ENCODE measurements at regions not wholly inside any gene's neighbourhood (a gene's known extent, or its start where the extent isn't known, plus 50 kb on each side); places are given as distances from the start of the nearest gene placed in this dataset.

DNA sequence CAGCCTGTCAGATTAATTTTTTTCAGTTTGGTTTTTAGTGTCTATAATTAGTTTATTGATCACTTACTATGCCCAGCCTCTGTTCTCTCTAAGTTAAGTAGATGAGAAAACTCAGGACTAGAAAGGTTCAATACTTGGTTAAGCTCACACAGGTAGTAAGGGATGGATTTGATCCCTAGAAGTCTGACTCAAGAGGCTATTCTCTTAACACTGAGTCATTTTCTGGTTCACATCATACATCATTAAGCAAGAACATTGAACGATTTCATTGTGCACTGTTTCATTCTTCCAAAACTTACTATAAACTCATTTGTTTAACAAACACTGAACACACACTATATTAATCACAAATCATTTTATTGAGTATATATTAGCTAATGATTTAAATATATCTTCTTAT lies 54.1 kb upstream of the SLC38A11 start:
- TF ChIP-seq, protein P1, sequence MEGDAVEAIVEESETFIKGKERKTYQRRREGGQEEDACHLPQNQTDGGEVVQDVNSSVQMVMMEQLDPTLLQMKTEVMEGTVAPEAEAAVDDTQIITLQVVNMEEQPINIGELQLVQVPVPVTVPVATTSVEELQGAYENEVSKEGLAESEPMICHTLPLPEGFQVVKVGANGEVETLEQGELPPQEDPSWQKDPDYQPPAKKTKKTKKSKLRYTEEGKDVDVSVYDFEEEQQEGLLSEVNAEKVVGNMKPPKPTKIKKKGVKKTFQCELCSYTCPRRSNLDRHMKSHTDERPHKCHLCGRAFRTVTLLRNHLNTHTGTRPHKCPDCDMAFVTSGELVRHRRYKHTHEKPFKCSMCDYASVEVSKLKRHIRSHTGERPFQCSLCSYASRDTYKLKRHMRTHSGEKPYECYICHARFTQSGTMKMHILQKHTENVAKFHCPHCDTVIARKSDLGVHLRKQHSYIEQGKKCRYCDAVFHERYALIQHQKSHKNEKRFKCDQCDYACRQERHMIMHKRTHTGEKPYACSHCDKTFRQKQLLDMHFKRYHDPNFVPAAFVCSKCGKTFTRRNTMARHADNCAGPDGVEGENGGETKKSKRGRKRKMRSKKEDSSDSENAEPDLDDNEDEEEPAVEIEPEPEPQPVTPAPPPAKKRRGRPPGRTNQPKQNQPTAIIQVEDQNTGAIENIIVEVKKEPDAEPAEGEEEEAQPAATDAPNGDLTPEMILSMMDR (IDR thresholded peaks at IDR 0.05; ENCODE audit: poor library complexity): no peak
- no peak for TF ChIP-seq EZH2phosphoT487 (IDR thresholded peaks at IDR 0.05; ENCODE audit: low read depth, severe bottlenecking, unreplicated experiment)
- TF ChIP-seq EZH2 (IDR thresholded peaks at IDR 0.05; ENCODE audit: borderline replicate concordance): no peak
